HepG2 (cell line): ENCODE measurements at regions not wholly inside any gene's neighbourhood (a gene's known extent, or its start where the extent isn't known, plus 50 kb on each side); places are given as distances from the start of the nearest gene placed in this dataset.

ENCODE experiments used
- ATAC-seq: fragments of 200-7000 bp; cut with Tn5 transposase; 3 replicates; pipeline ENCODE4 v1.9.1; 2020; ENCODE audit warnings: mild to moderate bottlenecking, moderate library complexity
- BruUV-seq: library from RNA; stranded (reverse); fragments of 400-500 nt; replicated peaks from 2 replicates; lab custom pipeline; 2021; lab: Mats Ljungman, UMichigan
- CTCF ChIA-PET: fragments of 300-600 bp; formaldehyde crosslinking; extraction: SDS; loops from one replicate; lab custom pipeline; 2021; ENCODE audit warnings: low total read pairs, inconsistent platforms, low intra/inter-chr PET ratio; lab: Yijun Ruan, JAX
- POLR2A ChIA-PET: fragments of 350-600 bp; sonication (Branson Sonifier 250); formaldehyde crosslinking; loops from one replicate; lab custom pipeline; 2020; ENCODE audit warnings: antibody characterized with exemption, inconsistent platforms; lab: Yijun Ruan, JAX
- DNase-seq: peaks from one replicate; pipeline ENCODE4 v3.0.0-alpha.2; 2015; ENCODE audit warnings: low spot score
- FAIRE-seq: peaks from 3 replicates; lab custom pipeline; 2011; peaks lifted over from hg19 to GRCh38; lab: Jason Lieb, UNC
- H2AFZ ChIP-seq: one replicate; pipeline ENCODE4 v1.6.1; 2011; ENCODE audit warnings: low read length, inconsistent platforms
- H3K27ac ChIP-seq: fragments of 300-600 bp; 3 replicates; pipeline ENCODE4 v1.8.0; 2011; ENCODE audit warnings: mixed run types, mild to moderate bottlenecking, mixed read lengths, low read length, inconsistent platforms; ENCODE audit not compliant: insufficient read depth; ENCODE audit errors: extremely low read length
- H3K27me3 ChIP-seq, 2 experiments: fragments of 200-600 bp in 1 of 2; 2 replicates in 1 of 2; 3 replicates in 1 of 2; pipeline versions ENCODE4 v1.6.0 to v1.8.0; 2011; ENCODE audit warnings: low read length in 2 of 2, mild to moderate bottlenecking in 2 of 2, moderate library complexity in 2 of 2, inconsistent platforms in 1 of 2; ENCODE audit not compliant: insufficient read depth in 2 of 2, control insufficient read depth in 1 of 2
- H3K36me3 ChIP-seq, 2 experiments: fragments of 200-600 bp in 1 of 2; replicated peaks in 1 of 2; 2 replicates in 1 of 2; 3 replicates in 1 of 2; pipeline versions ENCODE4 v1.5.1 to v1.8.0; 2011; ENCODE audit warnings: low read length in 2 of 2, inconsistent platforms in 1 of 2; ENCODE audit not compliant: insufficient read depth in 2 of 2, control insufficient read depth in 1 of 2
- H3K4me1 ChIP-seq: 2 replicates; pipeline ENCODE4 v1.5.1; 2012; ENCODE audit warnings: low read length, inconsistent platforms; ENCODE audit not compliant: insufficient read depth
- H3K4me2 ChIP-seq: 2 replicates; pipeline ENCODE4 v1.6.0; 2011; ENCODE audit warnings: low read depth, low read length, inconsistent platforms
- H3K4me3 ChIP-seq, 3 experiments: fragments of 200-600 bp in 1 of 3; sonication (generic), shearing (Covaris generic) in 1 of 3; replicated peaks in 1 of 3; 2 replicates each; pipeline ENCODE4 v1.5.1; 2011 to 2016; ENCODE audit warnings: low read length in 3 of 3, inconsistent platforms in 2 of 3, low read depth in 2 of 3, mild to moderate bottlenecking in 2 of 3, control low read depth in 1 of 3, mixed read lengths in 1 of 3; ENCODE audit not compliant: insufficient read depth in 1 of 3
- H3K79me2 ChIP-seq: one replicate; pipeline ENCODE4 v1.6.1; 2011; ENCODE audit warnings: low read length, inconsistent platforms; ENCODE audit not compliant: insufficient read depth
- H3K9ac ChIP-seq: 2 replicates; pipeline ENCODE4 v1.6.0; 2011; ENCODE audit warnings: mild to moderate bottlenecking, low read depth, low read length, inconsistent platforms; ENCODE audit not compliant: insufficient read depth
- H3K9me3 ChIP-seq: 2 replicates; pipeline ENCODE4 v1.5.1; 2012; ENCODE audit warnings: mild to moderate bottlenecking, low read length
- H4K20me1 ChIP-seq: 2 replicates; pipeline ENCODE4 v1.6.0; 2011; ENCODE audit warnings: inconsistent platforms, mild to moderate bottlenecking, low read length, moderate library complexity; ENCODE audit not compliant: insufficient read depth
- BHLHE40 ChIP-seq: IDR thresholded peaks from 2 replicates; pipeline ENCODE4 v1.6.1; 2011; ENCODE audit warnings: low read length, improper control_type of control experiment
- CERS6 ChIP-seq: sonication (generic); formaldehyde crosslinking; IDR thresholded peaks from 2 replicates; pipeline ENCODE4 v1.5.0; 2020; ENCODE audit warnings: missing genetic modification reagents
- POLR2A ChIP-seq, 2 experiments: IDR thresholded peaks; 2 replicates each; pipeline ENCODE4 v1.6.1; 2011; ENCODE audit warnings: low read depth in 2 of 2, low read length in 2 of 2, mild to moderate bottlenecking in 1 of 2, moderate library complexity in 1 of 2; ENCODE audit not compliant: insufficient read depth in 1 of 2
- SP2 ChIP-seq: sonication (generic); formaldehyde crosslinking; IDR thresholded peaks from 2 replicates; pipeline ENCODE4 v1.5.1; 2020; ENCODE audit warnings: mild to moderate bottlenecking, missing genetic modification reagents
- SYNCRIP ChIP-seq: fragments of 200-400 bp; formaldehyde crosslinking; IDR thresholded peaks from 2 replicates; pipeline ENCODE4 v1.6.1; 2018; ENCODE audit warnings: mild to moderate bottlenecking, low read depth, low read length; ENCODE audit not compliant: insufficient read depth
- TP53 ChIP-seq: sonication (generic); formaldehyde crosslinking; conservative IDR thresholded peaks from 2 replicates; pipeline ENCODE4 v1.4.0; 2020; ENCODE audit warnings: missing genetic modification reagents
- UBTF ChIP-seq: sonication (generic); formaldehyde crosslinking; IDR thresholded peaks from 2 replicates; pipeline ENCODE4 v1.4.0; 2020; ENCODE audit warnings: mild to moderate bottlenecking, missing genetic modification reagents
- ZNF572 ChIP-seq: sonication (generic); formaldehyde crosslinking; IDR thresholded peaks from 2 replicates; pipeline ENCODE4 v1.5.1; 2020; ENCODE audit warnings: mild to moderate bottlenecking, missing genetic modification reagents
- ZNF644 ChIP-seq: IDR thresholded peaks from 2 replicates; pipeline ENCODE4 v1.6.1; 2016; ENCODE audit warnings: low read depth
- ZNF646 ChIP-seq: sonication (generic); formaldehyde crosslinking; IDR thresholded peaks from 2 replicates; pipeline ENCODE4 v1.9.0; 2021; ENCODE audit warnings: mild to moderate bottlenecking, missing genetic modification reagents
- WGBS: methylation state at CpG from one replicate; pipeline ENCODE4 v1.1.6; 2017; ENCODE audit warnings: low lambda C conversion rate; 5-methylcytosine and 5-hydroxymethylcytosine counted together
- in situ Hi-C: cut with HindIII; loops from 2 replicates; pipeline ENCODE4 v1.10.0; 2017; ENCODE audit warnings: low pct_unique_long_range_greater_than_20kb; ENCODE audit not compliant: extremely low pct_ligation_motif_present
- intact Hi-C: fragments of 100-400 bp; cut with micrococcal nuclease; formaldehyde crosslinking; loops from one replicate; pipeline ENCODE4 v1.10.0; 2022; ENCODE audit not compliant: unreplicated experiment

- TF ChIP-seq ZNF644 (CRISPR knock-in tag) (no peak), UBTF (CRISPR knock-in tag) (no peak), ZNF572 (CRISPR knock-in tag) (no peak)
- intact Hi-C loops: no loop called here
- FAIRE-seq (no peak), DNase-seq (no peak), ATAC-seq (no peak)
- no peaks in the 10 kb centered on the region for H4K20me1 ChIP-seq
- ChIA-PET CTCF (no interaction called here), POLR2A (no interaction called here)
- BruUV-seq: no TSS peak
- H3K36me3 ChIP-seq: no peaks in the 10 kb centered on the region
- no peaks in the 10 kb centered on the region for H3K27me3 ChIP-seq
- 61% methylated on average over 3 of the region's 3 CpGs for WGBS
- in situ Hi-C loops: no loop called here
- no peak overlapping the region for H2AFZ ChIP-seq
- H3K4me3 ChIP-seq: no peak overlapping the region
- H3K4me2 ChIP-seq: no peak overlapping the region
- H3K9ac ChIP-seq: no peak overlapping the region
- H3K4me1 ChIP-seq: no peaks in the 10 kb centered on the region
- no peaks in the 10 kb centered on the region for H3K79me2 ChIP-seq
- H3K9me3 ChIP-seq: no peaks in the 10 kb centered on the region
- no peak overlapping the region for H3K27ac ChIP-seq
Measured at GRCh38 chr5:30341466-30341865, 852.0 kb upstream of the CDH6 start.

- Histone ChIP-seq H3K27ac (no peak overlapping the region), H3K4me3 (no peak overlapping the region), H3K36me3 (no peaks in the 10 kb centered on the region), H3K4me1 (no peaks in the 10 kb centered on the region), H3K79me2 (no peaks in the 10 kb centered on the region), H4K20me1 (no peaks in the 10 kb centered on the region), H3K27me3 (no peaks in the 10 kb centered on the region), H2AFZ (no peak overlapping the region), H3K9me3 (no peaks in the 10 kb centered on the region), H3K9ac (no peak overlapping the region), H3K4me2 (no peak overlapping the region; the same call in 1 of the 2 replicates)
- POLR2A ChIA-PET: no interaction called here
- WGBS: 4% methylated on average over 5 of the region's 5 CpGs
- DNase-seq (no peak), ATAC-seq (no peak), FAIRE-seq (no peak)
- CTCF ChIA-PET: no interaction called here
- no TSS peak for BruUV-seq
- TF ChIP-seq ZNF646 (CRISPR knock-in tag): no peak
- TF ChIP-seq POLR2A (IDR thresholded peaks at IDR 0.05; ENCODE audit: insufficient read depth in 1 of 2, low read depth in 2 of 2, low read length in 2 of 2): no peak
- TF ChIP-seq CERS6: no peak
- no peak for TF ChIP-seq SYNCRIP
- no peak for TF ChIP-seq SP2
- no peak for TF ChIP-seq TP53 (CRISPR knock-in tag)
- TF ChIP-seq BHLHE40: peak; percentile 60; the same call in 1 of the 2 replicates
- in situ Hi-C loops (no loop called here), intact Hi-C loops (no loop called here)
Measured at GRCh38 chr5:30337084-30337573, 856.4 kb upstream of the CDH6 start.
